Stimulated activated CD8-positive, alpha-beta memory T cell treated with anti-CD3 and anti-CD28 coated beads, Interleukin-12 subunit alpha, Interleukin-12 subunit beta, amount 100 ng/mL, for 4 hours (primary cell): ENCODE measurements at regions not wholly inside any gene's neighbourhood (a gene's known extent, or its start where the extent isn't known, plus 50 kb on each side); places are given as distances from the start of the nearest gene placed in this dataset.
"Not testable (repeated sequence)": the region's sequence is repeated elsewhere in the genome, so short reads cannot be mapped to it uniquely, and the experiment has no call there.

Experiments
- DNase-seq: peaks from one replicate; pipeline ENCODE4 v3.0.0-alpha.2; 2020; ENCODE audit warnings: low read depth

DNA sequence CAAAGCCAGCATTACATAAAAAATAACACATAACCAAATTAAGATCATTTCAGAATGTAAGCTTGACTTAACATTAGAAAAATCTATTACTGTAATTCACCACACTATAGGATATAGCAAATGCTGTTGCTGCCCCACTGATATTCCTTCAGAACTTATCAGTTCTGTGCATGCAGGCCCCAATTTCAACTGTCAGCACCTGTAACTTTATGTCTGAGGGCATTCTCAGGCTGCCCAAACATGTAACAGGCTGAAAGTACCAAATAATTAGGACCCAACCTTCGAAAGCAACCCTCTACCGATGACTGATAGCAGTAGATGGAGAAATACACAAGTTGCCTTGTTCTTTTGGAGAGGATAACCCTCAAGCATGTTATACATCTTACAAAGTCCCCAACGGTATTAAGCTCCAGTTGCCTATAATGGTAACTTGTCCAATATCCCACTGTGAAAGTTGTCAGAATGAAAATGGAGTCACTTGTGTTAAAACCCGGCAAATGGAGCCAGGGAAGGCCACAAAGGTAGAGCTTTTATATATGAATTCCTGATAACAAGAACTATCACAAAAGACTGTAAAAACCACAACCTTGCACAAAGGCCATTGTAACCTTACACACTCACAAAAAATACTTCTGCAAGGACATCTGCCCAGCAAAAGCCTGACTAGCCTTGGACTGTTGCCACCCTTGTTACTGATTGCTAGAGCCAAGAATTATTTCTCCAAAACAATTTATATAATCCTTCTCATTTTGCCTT, 66.9 kb upstream of the ZNF746 start:
- DNase-seq = no peak

DNA sequence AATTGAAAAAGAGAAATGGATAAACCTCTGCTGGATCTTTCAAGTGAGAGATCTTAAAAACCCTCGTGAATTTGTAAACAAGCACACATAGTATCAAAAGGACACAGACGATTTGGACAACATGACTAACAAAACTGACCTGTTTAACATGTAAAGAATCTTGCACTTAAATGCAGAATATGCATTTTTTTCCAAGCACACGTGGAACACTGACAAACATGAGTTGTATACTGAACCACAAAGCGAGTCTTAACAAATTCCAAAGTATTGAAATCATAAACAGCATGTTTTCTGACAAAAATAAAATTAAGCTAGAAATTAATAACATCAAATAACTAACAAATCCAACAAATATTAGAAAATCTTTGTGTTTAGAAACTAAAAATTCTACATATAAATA, 65.0 kb upstream of the ZNF746 start:
- DNase-seq = no peak

- no peak for DNase-seq
Measured at GRCh38 chr7:149561072-149561471, 63.5 kb upstream of the ZNF746 start.

DNA sequence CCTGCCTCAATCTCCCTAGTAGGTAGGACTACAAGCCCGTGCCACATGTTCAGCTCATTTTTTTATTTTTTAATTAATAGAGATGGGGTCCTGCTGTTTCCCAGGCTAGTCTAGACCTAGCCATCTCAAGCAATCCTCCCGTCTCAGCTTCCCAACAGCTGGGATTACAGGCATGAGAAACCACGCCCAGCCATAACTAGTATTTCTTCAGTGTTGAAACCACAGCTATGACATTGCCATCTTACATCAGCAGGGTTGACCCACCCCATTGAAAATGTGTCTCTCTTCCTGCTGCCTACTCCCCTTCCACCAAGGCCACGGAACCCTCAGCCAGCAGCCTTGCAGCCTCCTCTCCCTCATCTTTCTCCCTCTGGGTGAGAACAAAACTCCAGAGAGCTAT, 62.1 kb upstream of the ZNF746 start:
- DNase-seq = no peak

DNA sequence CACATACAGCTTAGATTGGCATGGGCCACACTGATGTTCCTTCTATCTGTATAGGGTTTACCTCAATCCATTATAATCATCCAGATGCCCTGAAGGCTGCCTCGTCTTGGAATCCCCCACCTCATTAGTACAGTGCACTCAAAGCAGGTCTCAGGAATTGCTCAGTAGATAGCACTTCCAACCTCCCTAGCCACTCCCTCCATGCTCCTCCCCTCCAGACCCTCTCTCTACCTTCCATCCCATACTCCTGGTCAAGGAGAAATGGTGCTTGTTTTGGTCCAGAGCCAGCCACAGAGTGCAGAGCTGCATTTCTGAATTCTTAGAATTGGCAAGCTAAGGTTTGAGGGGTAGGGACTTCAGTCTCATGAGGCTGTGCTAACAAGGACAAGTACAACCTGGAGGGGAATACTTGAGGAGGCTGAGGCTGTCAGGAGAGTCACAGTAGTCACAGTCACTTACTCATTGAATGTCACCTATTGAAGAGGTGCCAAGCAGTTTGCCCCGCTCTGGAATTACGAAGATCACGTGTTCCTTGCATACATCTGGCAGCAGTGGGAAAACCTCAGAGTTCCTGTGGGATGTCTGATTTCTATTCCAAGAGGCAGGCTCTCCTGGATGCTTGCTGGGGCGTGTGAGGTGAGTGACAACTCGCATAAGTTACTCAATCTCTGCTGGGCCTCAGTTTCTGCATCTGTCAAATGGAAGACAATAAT, 60.7 kb upstream of the ZNF746 start:
- no peak for DNase-seq

DNA sequence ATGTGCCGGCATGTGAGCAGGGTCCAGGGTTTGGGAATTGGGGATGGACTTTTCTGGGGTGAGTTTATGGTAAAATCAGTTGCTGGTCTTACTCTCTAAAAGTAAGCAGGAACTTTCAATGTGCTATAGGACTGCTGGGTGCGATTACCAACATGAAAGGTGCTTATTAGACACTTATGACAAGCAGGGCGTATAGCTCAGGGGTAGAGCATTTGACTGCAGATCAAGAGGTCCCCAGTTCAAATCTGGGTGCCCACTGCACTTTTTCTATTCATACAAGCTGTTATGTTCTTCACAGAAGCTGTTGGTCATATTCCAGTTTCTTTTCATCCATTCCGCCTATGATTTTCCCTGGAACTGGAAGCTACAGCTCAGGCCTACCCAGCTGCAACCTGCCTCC, 58.9 kb upstream of the ZNF746 start:
- not testable (repeated sequence) for DNase-seq

GRCh38 chr7:149554821-149555220, 57.2 kb upstream of the ZNF746 start:
- not testable (repeated sequence) for DNase-seq

- DNase-seq = not testable (repeated sequence)
Measured at GRCh38 chr7:149553991-149554390, 56.4 kb upstream of the ZNF746 start.

GRCh38 chr7:149552799-149553198, 55.2 kb upstream of the ZNF746 start:
- DNase-seq = no peak
